A673 (cell line): ENCODE measurements at regions not wholly inside any gene's neighbourhood (a gene's known extent, or its start where the extent isn't known, plus 50 kb on each side); places are given as distances from the start of the nearest gene placed in this dataset.

ENCODE experiments used
- BruUV-seq: library from RNA; stranded (reverse); fragments of 400-500 nt; replicated peaks from 2 replicates; lab custom pipeline; 2021; lab: Mats Ljungman, UMichigan
- CTCF ChIA-PET: fragments of 300-600 bp; sonication (Branson Sonifier 250); formaldehyde crosslinking; loops from one replicate; lab custom pipeline; 2022; ENCODE audit warnings: antibody characterized with exemption; lab: Charles Lee
- POLR2A ChIA-PET: fragments of 300-600 bp; sonication (Branson Sonifier 250); formaldehyde crosslinking; loops from one replicate; lab custom pipeline; 2022; ENCODE audit warnings: antibody characterized with exemption; ENCODE audit not compliant: low non-redundant PET; lab: Charles Lee
- DNase-seq: peaks from one replicate; pipeline ENCODE4 v3.0.0-alpha.2; 2015; ENCODE audit warnings: low spot score
- H3K27ac ChIP-seq: fragments of 200-600 bp; sonication (generic); 2 replicates; pipeline ENCODE4 v1.5.1; 2016; ENCODE audit warnings: mixed run types, low read depth, mild to moderate bottlenecking, mixed read lengths, antibody characterized with exemption, low read length; ENCODE audit not compliant: poor library complexity, severe bottlenecking
- H3K27me3 ChIP-seq: fragments of 200-600 bp; sonication (generic); replicated peaks from 2 replicates; pipeline ENCODE4 v1.6.1; 2017; ENCODE audit warnings: mixed run types, low read depth, mild to moderate bottlenecking, mixed read lengths, antibody characterized with exemption, low read length; ENCODE audit not compliant: insufficient read depth, poor library complexity
- H3K36me3 ChIP-seq: fragments of 200-600 bp; sonication (generic); 2 replicates; pipeline ENCODE4 v1.6.1; 2016; ENCODE audit warnings: mixed run types, mild to moderate bottlenecking, mixed read lengths, antibody characterized with exemption, low read length; ENCODE audit not compliant: insufficient read depth, poor library complexity, severe bottlenecking
- H3K4me1 ChIP-seq: fragments of 200-600 bp; sonication (generic); 2 replicates; pipeline ENCODE4 v1.6.1; 2017; ENCODE audit warnings: mixed run types, mild to moderate bottlenecking, mixed read lengths, antibody characterized with exemption, low read length; ENCODE audit not compliant: insufficient read depth, poor library complexity, severe bottlenecking
- H3K4me3 ChIP-seq: fragments of 200-600 bp; sonication (generic); 2 replicates; pipeline ENCODE4 v1.5.1; 2016; ENCODE audit warnings: low read depth, mixed run types, mild to moderate bottlenecking, mixed read lengths, low read length; ENCODE audit not compliant: poor library complexity, severe bottlenecking
- H3K9me3 ChIP-seq: fragments of 200-600 bp; sonication (generic); 2 replicates; pipeline ENCODE4 v1.6.1; 2016; ENCODE audit warnings: mixed run types, low read depth, mild to moderate bottlenecking, mixed read lengths, antibody characterized with exemption, low read length; ENCODE audit not compliant: poor library complexity, severe bottlenecking
- CTCF ChIP-seq: fragments of 300-800, 200-600 bp; sonication (generic); conservative IDR thresholded peaks from 2 replicates; pipeline ENCODE4 v1.5.1; 2017; ENCODE audit warnings: low read depth, mild to moderate bottlenecking, antibody characterized with exemption, low read length, moderate library complexity, mixed read lengths
- EZH2 ChIP-seq: fragments of 200-600 bp; sonication (generic); IDR thresholded peaks from 2 replicates; pipeline ENCODE4 v1.6.1; 2017; ENCODE audit warnings: borderline replicate concordance, low read depth, mild to moderate bottlenecking, mixed read lengths, antibody characterized with exemption, low read length; ENCODE audit not compliant: poor library complexity, severe bottlenecking
- intact Hi-C: fragments of 100-400 bp; cut with micrococcal nuclease; formaldehyde crosslinking; loops from one replicate; pipeline ENCODE4 v1.10.0; 2022; ENCODE audit not compliant: unreplicated experiment

- no peak overlapping the region for H3K27ac ChIP-seq
- intact Hi-C loops: no loop called here
Observed at GRCh38 chr3:160169139-160169976, 55.9 kb upstream of the C3orf80 start.

DNA sequence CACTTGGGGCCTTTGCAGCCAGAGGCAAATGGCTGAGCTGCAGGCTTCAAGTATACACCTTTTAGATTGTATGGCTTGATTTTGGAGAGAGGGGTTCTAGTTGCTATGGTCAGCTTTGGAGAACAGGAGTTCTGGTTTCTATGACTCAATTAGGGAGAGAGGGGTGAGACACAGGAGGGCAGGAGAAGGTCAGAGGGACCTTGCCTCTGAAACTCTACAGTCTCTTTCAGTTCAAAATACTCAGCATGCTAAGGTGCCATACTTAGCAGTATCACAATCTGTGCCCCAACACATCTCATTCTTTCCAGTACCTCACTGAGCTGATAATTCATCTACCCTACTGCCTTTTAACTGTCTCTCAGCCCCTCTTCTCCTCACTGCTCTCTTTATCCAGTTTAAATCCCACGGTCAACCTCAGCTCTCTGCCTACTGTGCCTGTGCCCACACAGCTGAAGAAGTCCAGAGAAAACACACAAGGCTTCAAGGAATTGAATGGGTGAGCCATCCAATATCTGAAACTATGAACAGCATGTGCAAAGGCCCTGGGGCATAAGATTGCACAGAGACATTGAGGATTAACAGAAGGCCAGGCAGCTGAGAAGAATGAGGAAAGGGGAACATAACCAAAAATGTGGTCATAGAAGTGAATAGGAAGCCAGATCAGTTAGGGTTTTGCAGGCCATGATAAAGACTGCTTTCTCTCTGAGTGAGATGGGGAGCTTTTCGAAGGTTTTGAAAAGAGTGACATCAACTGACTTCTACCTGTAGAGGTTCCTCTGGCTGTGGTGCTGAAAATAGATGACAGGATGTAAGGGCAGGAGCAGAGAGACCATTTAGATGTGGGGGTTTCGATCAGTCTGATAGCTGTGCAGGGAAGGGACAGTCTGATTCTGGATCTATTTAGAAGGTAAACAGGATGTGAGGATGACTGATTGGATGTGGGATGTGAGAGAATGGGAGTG lies 54.5 kb upstream of the C3orf80 start:
- DNase-seq: no peak
- no peaks in the 10 kb centered on the region for H3K4me1 ChIP-seq
- ChIA-PET POLR2A (no interaction called here), CTCF (no interaction called here)
- BruUV-seq: no TSS peak
- no peaks in the 10 kb centered on the region for H3K27me3 ChIP-seq
- TF ChIP-seq CTCF (no peak), EZH2 (no peak)
- intact Hi-C loops: no loop called here
- H3K4me3 ChIP-seq: no peak overlapping the region
- no peak overlapping the region for H3K27ac ChIP-seq
- no peaks in the 10 kb centered on the region for H3K36me3 ChIP-seq
- no peaks in the 10 kb centered on the region for H3K9me3 ChIP-seq

More at GRCh38 chr3:160169139-160169976, 55.9 kb upstream of the C3orf80 start:
- H3K27me3 ChIP-seq: no peaks in the 10 kb centered on the region
- ChIA-PET CTCF (no interaction called here), POLR2A (no interaction called here)
- no peak for DNase-seq
- no peaks in the 10 kb centered on the region for H3K36me3 ChIP-seq
- no peak overlapping the region for H3K4me3 ChIP-seq
- H3K4me1 ChIP-seq: no peaks in the 10 kb centered on the region
- no peak for TF ChIP-seq EZH2
- TF ChIP-seq CTCF: no peak
- no peaks in the 10 kb centered on the region for H3K9me3 ChIP-seq
- no TSS peak for BruUV-seq

DNA sequence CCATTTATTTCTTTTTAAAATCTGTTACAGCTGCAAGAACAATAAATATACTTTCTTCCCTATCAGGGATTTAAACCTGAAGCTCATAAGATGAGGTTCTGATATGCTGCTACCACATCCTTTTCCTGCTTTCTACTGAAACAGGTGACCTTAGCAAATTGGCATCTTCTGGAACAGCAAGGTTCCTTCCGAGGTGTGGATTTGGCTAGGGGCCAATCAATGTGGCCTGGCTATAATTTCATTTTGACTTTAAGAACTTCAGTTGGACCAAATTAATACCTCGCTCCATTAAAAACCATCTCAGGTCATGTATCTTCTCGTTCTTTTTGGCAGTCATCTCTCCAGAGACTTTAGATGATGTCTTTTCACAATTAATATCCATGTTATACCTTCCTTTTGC lies 53.4 kb upstream of the C3orf80 start:
- no peaks in the 10 kb centered on the region for H3K4me1 ChIP-seq
- no peaks in the 10 kb centered on the region for H3K36me3 ChIP-seq
- no peaks in the 10 kb centered on the region for H3K27me3 ChIP-seq
- no TSS peak for BruUV-seq
- intact Hi-C loops: no loop called here
- no peaks in the 10 kb centered on the region for H3K9me3 ChIP-seq
- H3K4me3 ChIP-seq: no peak overlapping the region
- CTCF ChIA-PET: interaction anchor here (0.8 kb wide), 1 partner anchor 39 kb away, joined by 3 read pairs; no protein-coding TSS in a partner anchor
- DNase-seq: no peak
- no peak for TF ChIP-seq CTCF
- POLR2A ChIA-PET: interaction anchor here (0.6 kb wide), 1 partner anchor 39 kb away, joined by 3 read pairs; no protein-coding TSS in a partner anchor
- no peak overlapping the region for H3K27ac ChIP-seq
